Panc1 (cell line): ENCODE measurements at regions not wholly inside any gene's neighbourhood (a gene's known extent, or its start where the extent isn't known, plus 50 kb on each side); places are given as distances from the start of the nearest gene placed in this dataset.

ENCODE experiments used
- ATAC-seq: fragments of 200-7000 bp; cut with Tn5 transposase; 2 replicates; pipeline ENCODE4 v1.9.1; 2020; ENCODE audit warnings: mild to moderate bottlenecking, moderate library complexity
- BruUV-seq: library from RNA; stranded (reverse); fragments of 400-500 nt; replicated peaks from 2 replicates; lab custom pipeline; 2021; lab: Mats Ljungman, UMichigan
- CTCF ChIA-PET: fragments of 300-600 bp; sonication (Branson Sonifier 250); formaldehyde crosslinking; loops from one replicate; lab custom pipeline; 2022; ENCODE audit warnings: antibody characterized with exemption; lab: Charles Lee
- POLR2A ChIA-PET: fragments of 300-600 bp; sonication (Branson Sonifier 250); formaldehyde crosslinking; loops from one replicate; lab custom pipeline; 2022; ENCODE audit warnings: antibody characterized with exemption; lab: Charles Lee
- DNase-seq: peaks from one replicate; pipeline ENCODE4 v3.0.0-alpha.2; 2010; ENCODE audit warnings: low read depth, low spot score
- H3K27ac ChIP-seq: 2 replicates; pipeline ENCODE4 v1.5.1; 2011; ENCODE audit warnings: mild to moderate bottlenecking, low read length, inconsistent platforms
- H3K27me3 ChIP-seq: fragments of 200-500 bp; sonication (Bioruptor generic); 2 replicates; pipeline ENCODE4 v1.6.0; 2014; ENCODE audit warnings: low read length, inconsistent platforms; ENCODE audit not compliant: control insufficient read depth, insufficient read depth
- H3K36me3 ChIP-seq: fragments of 200-500 bp; sonication (Bioruptor generic); 2 replicates; pipeline ENCODE4 v1.5.1; 2014; ENCODE audit warnings: inconsistent platforms, mild to moderate bottlenecking, low read length, moderate library complexity; ENCODE audit not compliant: control insufficient read depth, insufficient read depth
- H3K4me1 ChIP-seq: 2 replicates; pipeline ENCODE4 v1.5.1; 2011; ENCODE audit warnings: inconsistent platforms, mild to moderate bottlenecking, low read length, moderate library complexity; ENCODE audit not compliant: control insufficient read depth, insufficient read depth
- H3K4me3 ChIP-seq, 2 experiments: 2 replicates each; pipeline ENCODE4 v1.5.1; 2011 to 2012; ENCODE audit warnings: low read depth in 2 of 2, low read length in 2 of 2, mild to moderate bottlenecking in 2 of 2, inconsistent platforms in 1 of 2, moderate library complexity in 1 of 2
- H3K9me3 ChIP-seq: fragments of 200-500 bp; sonication (Bioruptor generic); 2 replicates; pipeline ENCODE4 v1.5.1; 2014; ENCODE audit warnings: low read depth, mild to moderate bottlenecking, inconsistent platforms, low read length, moderate library complexity; ENCODE audit not compliant: control insufficient read depth, insufficient read depth
- POLR2AphosphoS5 ChIP-seq: IDR thresholded peaks from 2 replicates; pipeline ENCODE4 v1.6.1; 2012; ENCODE audit warnings: mild to moderate bottlenecking, low read depth, low read length, moderate library complexity
- SIN3A ChIP-seq: IDR thresholded peaks from 2 replicates; pipeline ENCODE4 v1.6.1; 2012; ENCODE audit warnings: low read depth, mild to moderate bottlenecking, low read length, moderate library complexity, borderline replicate concordance; ENCODE audit not compliant: insufficient read depth
- TCF7L2 ChIP-seq: IDR thresholded peaks from 2 replicates; pipeline ENCODE4 v1.6.1; 2011; ENCODE audit warnings: mild to moderate bottlenecking, low read depth, low read length, inconsistent platforms
- in situ Hi-C: cut with HindIII; loops from 2 replicates; pipeline ENCODE4 v1.10.0; 2016; ENCODE audit warnings: low sequenced_read_pairs, low pct_unique_long_range_greater_than_20kb
- intact Hi-C: fragments of 100-400 bp; cut with micrococcal nuclease; formaldehyde crosslinking; loops from one replicate; pipeline ENCODE4 v1.10.0; 2022; ENCODE audit not compliant: unreplicated experiment
- TF ChIP-seq, protein P1 (sequence below), 2 experiments: IDR thresholded peaks; 2 replicates each; pipeline ENCODE4 v1.6.1; 2011 to 2012; ENCODE audit warnings: low read depth in 2 of 2, control low read depth in 1 of 2, low read length in 1 of 2, mild to moderate bottlenecking in 1 of 2, moderate library complexity in 1 of 2; ENCODE audit not compliant: insufficient read depth in 1 of 2
- TF ChIP-seq, protein P2 (sequence below): fragments of 450-650 bp; IDR thresholded peaks from 2 replicates; pipeline ENCODE4 v1.5.1; 2017; ENCODE audit warnings: mild to moderate bottlenecking

DNA sequence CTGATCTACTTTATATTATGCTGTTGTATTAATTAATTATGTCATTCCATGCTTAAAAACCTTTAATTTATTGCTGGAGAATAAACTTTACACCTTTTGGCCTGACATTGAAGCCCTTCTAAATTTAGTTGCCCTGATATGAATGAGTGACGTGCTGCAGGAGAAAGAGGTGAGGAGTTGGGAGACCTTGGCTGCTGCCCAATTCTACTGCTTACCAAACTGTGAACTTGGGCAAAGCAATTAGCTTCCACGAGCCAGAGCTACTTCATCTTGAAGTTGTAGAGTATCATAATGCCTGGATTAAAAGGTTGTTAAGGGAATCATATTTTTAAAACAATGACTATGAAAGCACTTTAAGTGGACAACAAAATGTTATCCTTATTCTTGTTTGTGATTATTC, 126.8 kb upstream of the DEPDC1 start:
- intact Hi-C loops (no loop called here), in situ Hi-C loops (no loop called here)
- no peak overlapping the region for H3K27ac ChIP-seq
- no peaks in the 10 kb centered on the region for H3K9me3 ChIP-seq
- ATAC-seq (no peak), DNase-seq (no peak)
- TF ChIP-seq POLR2AphosphoS5 (no peak), SIN3A (no peak), TCF7L2 (no peak)
- TF ChIP-seq, protein P1, sequence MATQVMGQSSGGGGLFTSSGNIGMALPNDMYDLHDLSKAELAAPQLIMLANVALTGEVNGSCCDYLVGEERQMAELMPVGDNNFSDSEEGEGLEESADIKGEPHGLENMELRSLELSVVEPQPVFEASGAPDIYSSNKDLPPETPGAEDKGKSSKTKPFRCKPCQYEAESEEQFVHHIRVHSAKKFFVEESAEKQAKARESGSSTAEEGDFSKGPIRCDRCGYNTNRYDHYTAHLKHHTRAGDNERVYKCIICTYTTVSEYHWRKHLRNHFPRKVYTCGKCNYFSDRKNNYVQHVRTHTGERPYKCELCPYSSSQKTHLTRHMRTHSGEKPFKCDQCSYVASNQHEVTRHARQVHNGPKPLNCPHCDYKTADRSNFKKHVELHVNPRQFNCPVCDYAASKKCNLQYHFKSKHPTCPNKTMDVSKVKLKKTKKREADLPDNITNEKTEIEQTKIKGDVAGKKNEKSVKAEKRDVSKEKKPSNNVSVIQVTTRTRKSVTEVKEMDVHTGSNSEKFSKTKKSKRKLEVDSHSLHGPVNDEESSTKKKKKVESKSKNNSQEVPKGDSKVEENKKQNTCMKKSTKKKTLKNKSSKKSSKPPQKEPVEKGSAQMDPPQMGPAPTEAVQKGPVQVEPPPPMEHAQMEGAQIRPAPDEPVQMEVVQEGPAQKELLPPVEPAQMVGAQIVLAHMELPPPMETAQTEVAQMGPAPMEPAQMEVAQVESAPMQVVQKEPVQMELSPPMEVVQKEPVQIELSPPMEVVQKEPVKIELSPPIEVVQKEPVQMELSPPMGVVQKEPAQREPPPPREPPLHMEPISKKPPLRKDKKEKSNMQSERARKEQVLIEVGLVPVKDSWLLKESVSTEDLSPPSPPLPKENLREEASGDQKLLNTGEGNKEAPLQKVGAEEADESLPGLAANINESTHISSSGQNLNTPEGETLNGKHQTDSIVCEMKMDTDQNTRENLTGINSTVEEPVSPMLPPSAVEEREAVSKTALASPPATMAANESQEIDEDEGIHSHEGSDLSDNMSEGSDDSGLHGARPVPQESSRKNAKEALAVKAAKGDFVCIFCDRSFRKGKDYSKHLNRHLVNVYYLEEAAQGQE (IDR thresholded peaks at IDR 0.05; ENCODE audit: insufficient read depth in 1 of 2, low read depth in 2 of 2, low read length in 1 of 2) = no peak
- H3K27me3 ChIP-seq = no peaks in the 10 kb centered on the region
- ChIA-PET POLR2A (no interaction called here), CTCF (no interaction called here)
- H3K36me3 ChIP-seq = no peaks in the 10 kb centered on the region
- no peak overlapping the region for H3K4me3 ChIP-seq
- H3K4me1 ChIP-seq = no peaks in the 10 kb centered on the region
- BruUV-seq = no TSS peak

DNA sequence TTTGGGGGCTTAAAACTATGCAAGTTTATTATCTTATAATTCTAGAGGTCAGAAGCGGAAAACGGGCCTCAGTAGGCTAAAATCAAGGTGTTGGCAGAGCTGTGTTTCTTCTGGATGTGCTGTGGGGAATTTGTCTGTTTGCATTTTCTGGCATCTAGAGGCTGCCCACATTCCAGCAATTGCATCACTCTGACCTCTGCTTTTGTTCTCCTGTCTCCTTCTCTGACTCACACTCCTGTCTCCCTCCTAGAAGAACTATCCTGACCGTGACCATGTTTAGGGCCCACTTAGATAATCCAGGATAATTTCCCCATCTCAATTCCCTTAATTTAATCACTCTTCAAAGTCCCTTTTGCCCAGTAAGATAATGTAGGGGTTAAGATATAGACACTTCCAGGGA, 127.4 kb upstream of the DEPDC1 start:
- H3K9me3 ChIP-seq = no peaks in the 10 kb centered on the region
- no TSS peak for BruUV-seq
- no peak for ATAC-seq
- in situ Hi-C loops (no loop called here), intact Hi-C loops (no loop called here)
- CTCF ChIA-PET = no interaction called here
- DNase-seq = no peak
- POLR2A ChIA-PET = no interaction called here
- no peak overlapping the region for H3K27ac ChIP-seq
- H3K36me3 ChIP-seq = no peaks in the 10 kb centered on the region
- H3K4me1 ChIP-seq = no peaks in the 10 kb centered on the region
- H3K4me3 ChIP-seq = no peak overlapping the region
- no peaks in the 10 kb centered on the region for H3K27me3 ChIP-seq
- TF ChIP-seq POLR2AphosphoS5 (no peak), TCF7L2 (no peak), SIN3A (no peak)
- TF ChIP-seq, protein P1 (IDR thresholded peaks at IDR 0.05; ENCODE audit: insufficient read depth in 1 of 2, low read depth in 2 of 2, low read length in 1 of 2) = no peak
- TF ChIP-seq, protein P2, sequence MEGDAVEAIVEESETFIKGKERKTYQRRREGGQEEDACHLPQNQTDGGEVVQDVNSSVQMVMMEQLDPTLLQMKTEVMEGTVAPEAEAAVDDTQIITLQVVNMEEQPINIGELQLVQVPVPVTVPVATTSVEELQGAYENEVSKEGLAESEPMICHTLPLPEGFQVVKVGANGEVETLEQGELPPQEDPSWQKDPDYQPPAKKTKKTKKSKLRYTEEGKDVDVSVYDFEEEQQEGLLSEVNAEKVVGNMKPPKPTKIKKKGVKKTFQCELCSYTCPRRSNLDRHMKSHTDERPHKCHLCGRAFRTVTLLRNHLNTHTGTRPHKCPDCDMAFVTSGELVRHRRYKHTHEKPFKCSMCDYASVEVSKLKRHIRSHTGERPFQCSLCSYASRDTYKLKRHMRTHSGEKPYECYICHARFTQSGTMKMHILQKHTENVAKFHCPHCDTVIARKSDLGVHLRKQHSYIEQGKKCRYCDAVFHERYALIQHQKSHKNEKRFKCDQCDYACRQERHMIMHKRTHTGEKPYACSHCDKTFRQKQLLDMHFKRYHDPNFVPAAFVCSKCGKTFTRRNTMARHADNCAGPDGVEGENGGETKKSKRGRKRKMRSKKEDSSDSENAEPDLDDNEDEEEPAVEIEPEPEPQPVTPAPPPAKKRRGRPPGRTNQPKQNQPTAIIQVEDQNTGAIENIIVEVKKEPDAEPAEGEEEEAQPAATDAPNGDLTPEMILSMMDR = no peak
